ENCODE measurements at regions not wholly inside any gene's neighbourhood (a gene's known extent, or its start where the extent isn't known, plus 50 kb on each side); places are given as distances from the start of the nearest gene placed in this dataset.

DNA sequence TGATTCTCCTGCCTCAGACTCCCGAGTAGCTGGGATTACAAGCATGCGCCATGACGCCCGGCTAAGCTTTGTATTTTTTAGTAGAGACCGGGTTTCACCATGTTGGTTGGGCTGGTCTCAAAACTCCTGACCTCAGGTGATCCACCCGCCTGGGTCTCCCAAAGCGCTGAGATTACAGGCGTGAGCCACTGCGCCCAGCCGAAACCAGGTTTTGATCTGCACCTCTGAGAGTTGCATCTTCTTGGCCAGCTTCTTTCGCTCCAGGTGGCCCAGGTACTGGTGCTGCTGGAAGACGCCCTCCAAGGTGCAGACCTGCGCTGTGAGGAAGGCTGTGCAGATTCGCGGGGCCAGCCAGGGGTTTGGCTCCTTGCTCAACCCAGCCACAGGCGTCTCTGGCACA is 275.4 kb upstream of the LRRC3B start:
- TF ChIP-seq, protein P1, sequence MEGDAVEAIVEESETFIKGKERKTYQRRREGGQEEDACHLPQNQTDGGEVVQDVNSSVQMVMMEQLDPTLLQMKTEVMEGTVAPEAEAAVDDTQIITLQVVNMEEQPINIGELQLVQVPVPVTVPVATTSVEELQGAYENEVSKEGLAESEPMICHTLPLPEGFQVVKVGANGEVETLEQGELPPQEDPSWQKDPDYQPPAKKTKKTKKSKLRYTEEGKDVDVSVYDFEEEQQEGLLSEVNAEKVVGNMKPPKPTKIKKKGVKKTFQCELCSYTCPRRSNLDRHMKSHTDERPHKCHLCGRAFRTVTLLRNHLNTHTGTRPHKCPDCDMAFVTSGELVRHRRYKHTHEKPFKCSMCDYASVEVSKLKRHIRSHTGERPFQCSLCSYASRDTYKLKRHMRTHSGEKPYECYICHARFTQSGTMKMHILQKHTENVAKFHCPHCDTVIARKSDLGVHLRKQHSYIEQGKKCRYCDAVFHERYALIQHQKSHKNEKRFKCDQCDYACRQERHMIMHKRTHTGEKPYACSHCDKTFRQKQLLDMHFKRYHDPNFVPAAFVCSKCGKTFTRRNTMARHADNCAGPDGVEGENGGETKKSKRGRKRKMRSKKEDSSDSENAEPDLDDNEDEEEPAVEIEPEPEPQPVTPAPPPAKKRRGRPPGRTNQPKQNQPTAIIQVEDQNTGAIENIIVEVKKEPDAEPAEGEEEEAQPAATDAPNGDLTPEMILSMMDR (IDR thresholded peaks at IDR 0.05): no peak
- TF ChIP-seq POLR2A (IDR thresholded peaks at IDR 0.05): no peak
